HG02759 (cell line): ENCODE measurements at regions not wholly inside any gene's neighbourhood (a gene's known extent, or its start where the extent isn't known, plus 50 kb on each side); places are given as distances from the start of the nearest gene placed in this dataset.
A peak's percentile ranks its signal among the peaks of the same experiment; 100 is the strongest.

ENCODE experiments used
- ATAC-seq: cut with Tn5 transposase; IDR thresholded peaks from one replicate; pipeline ENCODE4 v1.9.1; 2021; ENCODE audit warnings: mild to moderate bottlenecking, moderate library complexity; ENCODE audit not compliant: unreplicated experiment

DNA sequence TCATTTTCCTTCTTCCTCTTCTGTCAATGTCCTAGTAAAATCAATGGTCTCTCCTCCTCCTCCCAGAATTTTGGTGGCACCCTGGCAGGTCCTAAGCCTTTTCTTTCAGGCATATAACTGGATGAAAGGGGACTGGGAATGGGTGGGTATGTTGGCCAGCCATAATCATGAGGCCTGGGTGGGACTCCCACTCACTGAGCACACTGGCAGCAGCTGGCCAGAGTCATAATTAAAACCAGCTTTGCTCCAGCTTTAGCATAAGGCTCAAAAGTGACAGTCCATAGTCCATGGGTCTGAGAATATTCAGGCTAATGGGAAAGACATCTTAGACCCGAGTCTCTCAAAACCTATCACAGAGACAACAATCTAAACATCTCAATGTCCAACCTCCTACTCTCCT is 190.0 kb upstream of the BTBD3 start:
- ATAC-seq: no peak

DNA sequence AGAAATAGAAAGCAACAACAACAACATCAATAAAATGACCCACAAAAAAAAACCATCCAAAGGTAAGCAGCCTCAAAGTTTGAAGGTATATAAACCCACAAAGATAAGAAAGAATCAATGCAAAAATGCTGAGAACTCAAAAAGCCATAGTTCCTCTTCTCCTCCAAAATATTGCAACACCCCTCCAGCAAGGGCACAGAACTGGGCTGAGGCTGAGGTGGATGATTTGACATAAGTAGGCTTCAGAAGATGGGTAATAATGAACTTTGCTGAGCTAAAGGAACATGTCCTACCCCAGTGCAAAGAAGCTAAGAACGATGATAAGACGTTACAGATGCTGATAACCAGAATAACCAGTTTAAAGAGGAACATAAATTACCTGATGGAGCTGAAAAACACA is 188.8 kb upstream of the BTBD3 start:
- ATAC-seq: no peak

DNA sequence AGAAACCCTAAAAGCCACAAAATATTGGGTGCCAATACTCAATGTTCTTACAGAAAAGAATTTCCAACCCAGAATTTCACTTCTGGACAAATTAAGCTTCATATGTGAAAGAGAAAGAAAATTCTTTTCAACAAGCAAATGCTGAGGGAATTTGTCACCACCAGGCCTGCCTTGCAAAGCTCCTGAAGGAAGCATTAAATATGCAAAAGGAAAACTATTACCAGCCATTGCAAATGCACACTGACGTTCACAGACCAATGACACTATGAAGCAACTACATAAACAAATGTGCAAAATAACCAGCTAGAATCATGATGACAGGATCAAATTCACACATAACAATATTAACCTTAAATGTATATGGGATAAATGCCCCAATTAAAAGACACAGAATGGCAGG is 187.9 kb upstream of the BTBD3 start:
- ATAC-seq: no peak

DNA sequence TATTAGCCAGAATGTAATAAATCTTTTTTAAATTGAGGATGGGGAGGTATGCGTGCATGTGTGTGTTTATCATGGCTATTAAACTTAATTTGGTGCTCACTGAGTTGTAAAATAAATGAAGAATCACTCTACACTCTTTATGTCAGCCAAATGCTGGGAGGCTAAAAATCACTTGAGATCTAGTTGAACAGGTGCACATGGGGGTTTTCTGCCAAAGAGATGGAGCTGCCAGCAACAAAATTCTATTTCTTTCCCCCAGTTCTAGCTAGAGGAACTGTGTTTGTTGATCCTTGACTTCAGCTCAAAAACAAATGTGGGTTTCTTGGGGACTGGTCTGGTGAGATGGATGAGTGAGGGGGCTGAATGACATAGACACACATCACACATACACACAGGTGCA is 183.3 kb upstream of the BTBD3 start:
- no peak for ATAC-seq

DNA sequence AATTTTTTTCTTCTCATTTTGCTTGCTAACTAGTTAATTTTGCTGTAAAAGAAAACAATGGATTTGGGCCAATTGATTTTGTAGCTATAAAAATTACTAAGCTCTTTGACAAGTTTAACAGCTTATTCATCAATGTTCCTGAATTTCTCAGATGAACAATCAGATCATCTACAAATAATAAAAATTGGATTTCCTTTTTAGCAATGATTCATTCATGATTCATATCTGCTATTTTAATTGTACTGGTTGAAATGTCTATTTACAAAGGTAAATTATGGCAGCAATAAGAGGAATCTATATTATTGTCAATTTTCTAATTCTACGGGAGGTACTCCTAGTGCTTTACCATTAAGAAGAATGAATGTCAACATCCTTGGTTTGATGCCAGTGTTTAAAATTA is 178.8 kb upstream of the BTBD3 start:
- ATAC-seq: no peak

DNA sequence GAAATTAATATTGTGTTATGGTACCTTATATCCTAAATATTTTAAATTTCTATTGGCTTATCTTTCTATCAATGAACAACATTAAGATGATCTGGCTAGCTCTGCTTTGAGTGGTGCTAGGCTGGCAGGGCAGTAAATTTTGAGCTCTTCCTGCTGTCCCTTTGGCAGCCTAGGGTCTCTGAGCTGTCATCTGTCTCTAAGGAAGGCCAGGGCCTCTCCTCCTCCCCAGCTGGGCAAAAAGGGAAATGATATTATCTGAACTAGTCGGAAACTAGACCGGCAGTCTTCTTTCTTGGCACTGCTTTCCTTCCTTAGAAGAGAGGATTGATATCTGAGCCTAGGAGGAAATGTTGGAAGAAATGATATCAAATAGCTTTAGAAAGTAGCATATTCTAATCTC is 176.7 kb upstream of the BTBD3 start:
- ATAC-seq: no peak

DNA sequence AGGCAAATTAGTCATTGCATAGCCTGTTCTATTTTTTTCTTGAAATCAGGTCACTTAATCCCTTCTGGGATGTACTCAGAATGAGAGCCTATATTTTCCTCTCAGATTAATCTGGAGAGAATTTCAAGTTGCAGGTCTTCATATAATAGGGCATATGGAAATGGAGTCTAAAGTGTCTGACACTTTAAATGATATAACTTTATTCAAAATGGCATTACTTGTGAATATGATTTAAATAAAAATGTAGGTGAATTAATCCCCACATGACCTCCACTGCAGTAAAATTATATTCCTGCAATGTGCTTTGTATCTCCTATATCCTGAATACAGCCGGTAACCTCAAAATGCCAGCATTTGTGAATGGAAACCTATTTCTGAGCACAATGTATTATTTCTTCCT is 172.5 kb upstream of the BTBD3 start:
- no peak for ATAC-seq

DNA sequence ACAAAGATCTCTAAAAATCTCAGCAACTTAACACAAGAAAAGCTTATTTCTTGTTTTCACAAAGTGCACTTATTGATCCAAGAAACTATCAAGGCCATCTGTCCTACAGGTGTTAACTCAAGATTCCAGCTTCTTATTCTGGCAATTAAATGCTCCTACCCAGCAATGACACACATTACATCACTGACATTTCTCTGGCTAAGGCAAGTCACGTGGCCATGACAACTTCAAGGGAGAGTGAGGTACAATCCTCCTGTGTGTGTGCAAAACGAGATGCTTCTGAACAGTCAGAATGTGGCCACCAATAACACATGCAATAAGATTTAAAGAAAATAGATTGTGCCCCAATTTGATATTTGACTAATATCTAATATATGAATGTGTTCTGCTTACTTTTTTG is 169.3 kb upstream of the BTBD3 start:
- no peak for ATAC-seq

DNA sequence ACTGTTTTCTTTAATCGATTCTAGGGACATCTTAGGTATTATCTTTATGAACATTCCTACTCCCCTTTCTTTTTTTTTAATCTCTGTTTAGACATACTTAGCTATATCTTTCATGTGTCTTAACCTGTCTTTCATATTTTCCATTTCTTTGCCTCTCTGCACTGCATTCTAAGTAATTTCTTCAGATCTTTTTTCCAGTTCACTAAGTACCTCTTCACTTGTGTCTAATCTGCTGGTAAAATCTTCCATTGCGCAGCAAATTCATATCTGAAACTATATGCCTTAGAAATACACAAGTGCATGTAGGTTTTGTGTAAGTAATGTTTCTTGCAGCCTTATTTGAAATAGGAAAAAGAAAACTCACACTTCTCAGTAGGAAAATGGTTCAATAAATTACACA is 165.4 kb upstream of the BTBD3 start:
- no peak for ATAC-seq

DNA sequence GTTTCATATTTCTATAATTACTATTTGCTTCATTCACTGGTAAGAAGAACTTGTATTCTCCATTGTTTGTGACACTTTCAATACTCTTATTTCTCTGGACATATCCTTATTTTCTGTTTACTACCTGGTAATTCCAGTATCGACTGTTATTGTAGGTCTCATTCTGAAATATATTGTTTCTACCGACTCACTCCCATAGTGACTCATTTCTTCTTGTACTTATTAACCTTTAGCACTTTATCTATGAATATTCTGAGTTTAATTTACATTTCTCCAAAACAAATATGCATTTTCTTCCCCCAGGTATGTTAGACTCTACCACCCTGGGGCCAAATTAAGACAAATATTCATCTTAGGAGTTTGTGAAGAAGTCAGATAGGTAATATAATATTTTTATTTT is 164.5 kb upstream of the BTBD3 start:
- no peak for ATAC-seq

DNA sequence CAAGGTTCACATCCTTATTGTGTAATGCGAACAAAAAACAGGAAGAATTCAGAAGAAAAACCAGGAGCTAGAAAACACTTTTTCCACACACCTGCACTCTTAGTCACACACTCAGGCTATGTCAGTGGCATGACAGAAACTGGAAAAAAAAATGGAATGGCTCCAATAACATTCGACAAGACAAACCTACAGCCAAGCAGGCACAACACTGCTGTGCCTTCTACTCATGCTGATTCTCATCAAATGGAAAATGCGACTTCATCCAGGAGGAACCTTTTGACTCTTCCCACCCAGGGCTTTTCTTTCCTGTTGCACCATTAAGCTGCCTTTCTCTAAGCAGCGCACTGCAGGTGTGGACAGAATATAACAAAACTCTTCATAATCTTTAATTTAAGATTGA is 163.2 kb upstream of the BTBD3 start:
- ATAC-seq: no peak

DNA sequence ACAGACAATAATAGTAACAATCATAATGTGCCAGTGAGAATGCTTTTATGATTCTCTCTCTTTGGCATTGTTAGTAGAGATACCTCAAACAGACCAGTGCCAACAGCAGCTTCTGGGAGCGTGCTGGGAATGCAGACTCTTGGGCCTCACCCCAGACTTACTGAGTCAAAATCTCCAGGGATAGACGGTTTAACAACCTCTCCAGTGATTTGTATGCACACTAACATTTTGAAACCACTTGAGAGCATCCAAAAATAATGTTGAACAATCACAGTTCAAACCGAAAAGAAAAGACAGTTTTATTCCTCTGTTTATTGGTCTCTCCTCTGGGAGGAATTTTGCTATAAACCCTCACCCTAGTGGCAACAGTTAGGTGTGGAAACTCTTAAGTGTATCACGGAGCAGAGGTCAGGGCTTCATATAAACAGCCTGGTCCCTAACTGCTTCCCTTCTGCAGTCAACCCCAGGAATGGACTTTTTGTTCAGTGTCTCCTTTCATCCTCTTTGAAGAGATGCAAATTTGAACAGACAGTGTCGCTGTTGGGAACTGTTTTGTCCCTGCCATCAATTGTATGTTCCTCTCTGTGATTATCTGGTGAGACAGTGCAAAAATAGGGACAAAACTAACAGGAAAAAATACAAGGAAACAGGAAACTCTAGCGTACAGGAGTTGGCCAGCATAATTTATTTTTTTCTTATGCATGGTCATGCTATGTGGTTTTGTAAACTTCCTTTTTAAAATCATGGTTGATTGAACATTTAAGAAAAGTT is 162.4 kb upstream of the BTBD3 start:
- no peak for ATAC-seq

DNA sequence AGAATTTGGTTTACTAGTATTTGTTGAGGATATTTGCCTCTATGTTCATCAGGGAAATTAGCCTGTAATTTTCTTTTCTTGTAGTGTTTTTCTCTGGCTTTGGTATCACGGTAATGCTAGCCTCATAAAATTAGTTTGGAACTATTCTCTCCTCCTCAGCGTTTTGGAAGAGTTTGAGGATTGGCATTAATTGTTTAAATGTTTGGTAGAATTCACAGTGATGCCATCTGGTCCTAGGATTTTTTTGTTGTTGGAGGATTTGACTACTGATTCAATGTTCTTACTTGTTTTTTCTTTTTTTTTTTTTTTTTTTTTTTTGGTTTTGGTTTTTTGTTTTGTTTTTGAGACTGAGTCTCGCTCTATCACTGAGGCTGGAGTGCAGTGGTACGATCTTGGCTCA is 156.2 kb upstream of the BTBD3 start:
- no peak for ATAC-seq

DNA sequence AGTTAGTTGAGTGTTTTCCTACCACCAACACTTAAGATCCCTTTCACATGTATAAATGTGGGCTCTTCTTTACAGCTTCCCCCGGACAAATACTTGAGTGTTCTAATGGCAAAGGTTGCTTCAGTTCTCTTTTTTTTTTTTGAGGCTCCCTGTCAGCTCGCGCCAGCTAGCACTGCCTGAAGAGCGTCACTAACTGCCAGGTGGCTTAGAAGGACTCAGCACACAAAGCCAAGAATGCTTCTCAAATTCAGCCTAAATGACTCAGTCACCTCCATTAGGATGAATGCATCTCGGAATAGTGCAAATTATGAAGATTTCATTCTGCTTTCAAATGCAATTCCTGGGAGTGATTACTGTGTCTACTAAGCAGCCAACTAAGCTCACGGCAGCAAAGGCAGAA is 150.7 kb upstream of the BTBD3 start:
- no peak for ATAC-seq

DNA sequence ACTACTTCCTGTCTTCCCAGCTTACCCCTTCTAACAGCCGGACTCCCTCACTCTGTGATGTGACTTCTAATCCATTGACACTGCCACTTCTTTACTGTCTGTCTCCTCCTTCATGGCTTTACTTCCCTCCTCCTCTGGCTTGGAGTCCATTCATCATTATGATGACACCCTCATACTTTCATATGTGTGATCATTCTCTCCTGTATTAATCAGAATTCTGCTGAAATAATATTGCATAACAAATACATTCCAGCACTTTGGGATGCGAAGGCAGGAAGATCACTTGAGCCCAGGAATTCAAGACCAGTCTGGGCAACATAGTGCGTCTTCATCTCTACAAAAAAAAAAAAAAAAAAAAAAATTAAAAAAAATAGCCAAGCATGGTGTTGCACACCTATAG is 147.9 kb upstream of the BTBD3 start:
- ATAC-seq: no peak

DNA sequence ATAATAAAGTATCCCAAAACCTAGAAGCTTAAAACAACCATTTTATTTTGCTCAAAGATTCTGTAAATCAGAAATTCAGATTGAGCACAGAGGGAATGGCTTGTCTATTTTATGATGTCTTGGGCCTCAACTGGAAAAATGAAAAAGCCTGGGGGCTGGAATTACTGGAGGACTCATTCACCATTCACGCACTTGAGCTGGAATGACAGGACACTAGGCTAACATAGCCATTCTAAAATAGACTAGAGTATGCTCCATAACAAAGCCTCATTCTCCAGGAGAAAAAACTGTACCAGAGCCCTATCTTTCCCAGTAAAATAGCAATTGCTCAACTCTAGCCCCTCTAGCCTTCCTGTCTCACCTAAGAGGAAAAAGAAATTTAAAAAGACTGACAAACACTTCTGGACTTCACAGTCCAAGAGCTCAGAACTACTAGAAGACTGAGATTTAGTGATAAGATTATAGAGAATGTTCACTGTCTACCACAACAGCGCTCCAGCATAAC is 145.4 kb upstream of the BTBD3 start:
- no peak for ATAC-seq

DNA sequence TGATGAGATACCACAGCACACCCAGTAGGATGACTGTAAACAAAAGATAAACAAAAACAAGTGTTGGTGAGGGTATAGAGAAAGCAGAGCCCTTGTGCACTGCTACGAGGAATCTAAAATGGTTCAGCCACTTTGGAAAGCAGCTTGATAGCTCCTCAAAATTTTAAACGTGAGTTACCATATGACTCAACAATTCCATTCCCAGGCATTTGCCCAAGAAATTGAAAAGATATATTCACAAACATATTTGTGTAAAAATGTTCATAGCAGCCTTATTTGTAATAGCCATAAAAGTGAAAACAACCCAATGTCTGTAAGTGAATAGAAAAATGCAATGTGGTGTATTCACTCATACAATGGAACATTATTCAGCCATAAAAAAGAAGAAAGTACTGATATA is 141.0 kb upstream of the BTBD3 start:
- no peak for ATAC-seq

DNA sequence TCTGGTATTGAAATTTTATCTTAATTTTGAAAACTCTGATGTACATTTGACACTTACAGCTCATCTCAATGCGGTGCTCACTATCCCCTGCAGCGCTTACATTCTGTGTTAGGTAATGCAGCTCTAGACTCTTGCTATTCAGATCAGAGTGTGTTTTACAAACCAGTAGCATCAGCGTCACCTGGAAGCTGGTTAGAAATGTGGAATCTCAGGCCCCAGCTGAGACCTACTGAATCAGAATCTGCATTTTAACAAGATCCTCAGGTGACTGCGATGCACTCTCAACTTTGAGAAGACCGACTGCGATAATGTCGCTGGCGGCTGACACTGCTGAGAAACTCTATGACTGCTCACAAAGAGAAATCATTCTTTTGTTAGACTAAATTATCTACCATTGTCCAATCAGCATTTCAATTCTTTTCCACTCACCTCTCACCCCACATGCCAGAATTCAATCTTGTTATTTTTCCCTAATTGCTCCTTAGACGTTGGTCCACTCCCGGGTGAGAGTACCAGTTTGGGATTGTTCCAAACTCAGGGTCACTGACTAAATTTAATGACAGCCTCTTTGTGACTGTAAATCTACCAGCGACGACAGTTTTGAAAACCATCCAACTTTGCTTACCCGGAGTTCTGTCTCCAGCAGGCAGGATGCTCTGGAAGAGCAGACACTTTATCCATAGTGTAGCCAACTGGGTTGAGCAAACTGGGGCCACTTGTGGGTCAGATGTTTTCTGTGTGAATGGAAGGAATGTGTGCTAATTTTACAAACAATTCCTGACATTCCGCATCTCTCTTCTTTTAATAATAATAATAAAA is 140.1 kb upstream of the BTBD3 start:
- no peak for ATAC-seq

DNA sequence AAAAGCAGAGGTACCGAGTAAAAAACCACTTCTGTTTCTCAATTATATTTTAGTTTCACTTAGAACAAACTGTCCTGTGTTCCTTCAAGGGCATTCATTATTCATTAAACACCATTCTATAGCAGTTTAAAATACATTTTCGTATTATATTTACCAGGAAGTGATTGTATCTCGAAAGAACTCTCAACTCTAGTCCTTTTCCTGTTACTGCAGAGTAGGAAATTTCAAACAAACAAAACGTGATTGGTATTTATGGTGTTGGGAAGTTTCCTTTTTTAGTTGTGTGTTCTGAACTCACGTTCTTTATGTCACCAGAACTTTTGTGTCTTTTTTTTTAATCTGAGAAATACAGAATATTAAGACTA is 139.5 kb upstream of the BTBD3 start:
- ATAC-seq: no peak

DNA sequence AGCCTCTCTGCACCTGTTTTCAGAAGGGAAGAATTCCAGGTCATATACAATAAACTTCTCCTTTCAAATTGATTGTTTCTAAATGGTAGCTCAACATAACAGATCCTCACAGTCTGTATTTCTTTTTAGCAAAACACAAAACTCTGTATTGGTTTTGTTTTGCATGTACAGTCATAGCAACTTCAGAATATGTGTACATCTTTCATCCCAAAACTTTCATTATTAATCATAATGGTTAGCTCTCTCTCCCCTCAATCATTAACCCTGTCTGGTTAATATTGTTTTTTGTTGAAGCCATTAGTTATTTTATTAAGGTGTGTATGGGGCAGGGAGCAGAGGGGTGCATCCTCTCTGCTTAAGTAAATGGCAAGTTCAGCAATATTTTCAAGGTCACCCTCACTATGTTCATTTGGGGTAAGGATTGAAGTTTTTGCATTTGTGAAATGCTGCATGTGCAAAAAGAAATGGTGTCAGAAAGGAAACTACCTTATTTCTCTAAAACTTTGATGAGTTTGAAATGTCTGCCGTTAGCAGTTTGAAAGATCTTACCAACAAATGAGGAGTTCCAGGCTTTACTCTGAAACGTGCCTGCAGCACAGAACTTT is 136.8 kb upstream of the BTBD3 start:
- peak; percentile 64 for ATAC-seq

DNA sequence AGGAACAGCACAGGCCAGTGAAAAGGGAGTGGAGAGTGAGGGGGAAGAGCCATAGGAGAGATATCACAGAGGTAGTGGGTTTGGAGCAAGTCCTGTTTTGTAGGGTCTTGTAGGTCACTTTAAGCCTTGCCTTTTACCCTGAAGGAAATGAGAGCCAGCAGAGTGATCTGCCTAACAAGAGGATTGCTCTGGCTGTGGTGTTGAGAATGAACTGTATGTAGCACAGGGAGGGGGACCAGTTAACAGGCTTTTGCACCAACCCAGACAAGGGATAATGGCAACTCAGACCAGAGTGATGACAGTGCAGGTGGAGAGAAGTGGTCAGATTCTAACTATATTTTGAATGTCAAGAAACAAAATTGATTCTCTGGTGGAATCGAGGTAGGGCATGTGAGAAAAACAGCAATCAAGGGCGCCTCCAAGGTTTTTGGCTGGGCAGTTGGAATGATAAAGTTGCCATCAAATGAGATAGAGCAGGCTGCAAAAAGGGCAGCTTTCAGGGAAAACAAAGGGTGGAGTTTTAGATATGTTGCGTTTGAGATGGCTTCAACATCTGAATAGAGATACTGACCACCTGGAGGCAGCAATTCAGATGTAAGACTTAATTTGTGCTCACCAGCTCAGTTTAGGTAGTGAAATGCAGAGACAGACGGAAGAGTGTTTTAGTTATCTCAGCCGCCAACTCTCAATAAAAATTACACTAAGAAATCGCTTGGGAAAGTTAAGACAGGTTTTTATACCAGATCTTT is 134.4 kb upstream of the BTBD3 start:
- ATAC-seq: no peak
